ENCODE measurements at regions not wholly inside any gene's neighbourhood (a gene's known extent, or its start where the extent isn't known, plus 50 kb on each side); places are given as distances from the start of the nearest gene placed in this dataset.

GRCh38 chr9:135308821-135309762 lies 170.5 kb upstream of the PPP1R26 start:
- FAIRE-seq: no peak
- no peak for DNase-seq (ENCODE audit: insufficient read length, low spot score)
- TF ChIP-seq CTCF (IDR thresholded peaks at IDR 0.05; ENCODE audit: insufficient read depth, missing control alignments): no peak

- DNase-seq (ENCODE audit: insufficient read length, low spot score): no peak
- no peak for FAIRE-seq
- no peak for TF ChIP-seq CTCF (IDR thresholded peaks at IDR 0.05; ENCODE audit: insufficient read depth, missing control alignments)
Observed at GRCh38 chr9:135309763-135310125, 169.8 kb upstream of the PPP1R26 start.

GRCh38 chr9:135310134-135310533 lies 169.4 kb upstream of the PPP1R26 start:
- no peak for FAIRE-seq
- TF ChIP-seq CTCF (IDR thresholded peaks at IDR 0.05; ENCODE audit: insufficient read depth, missing control alignments): no peak
- no peak for DNase-seq (ENCODE audit: insufficient read length, low spot score)

GRCh38 chr9:135315572-135315971 lies 164.0 kb upstream of the PPP1R26 start:
- no peak for FAIRE-seq
- no peak for DNase-seq (ENCODE audit: insufficient read length, low spot score)
- no peak for TF ChIP-seq CTCF (IDR thresholded peaks at IDR 0.05; ENCODE audit: insufficient read depth, missing control alignments)

GRCh38 chr9:135320331-135320730 lies 159.3 kb upstream of the PPP1R26 start:
- no peak for TF ChIP-seq CTCF (IDR thresholded peaks at IDR 0.05; ENCODE audit: insufficient read depth, missing control alignments)
- DNase-seq (ENCODE audit: insufficient read length, low spot score) (no peak), FAIRE-seq (no peak)

- FAIRE-seq (no peak), DNase-seq (ENCODE audit: insufficient read length, low spot score) (no peak)
- no peak for TF ChIP-seq CTCF (IDR thresholded peaks at IDR 0.05; ENCODE audit: insufficient read depth, missing control alignments)
Observed at GRCh38 chr9:135320943-135321342, 158.6 kb upstream of the PPP1R26 start.

GRCh38 chr9:135321580-135321979 lies 158.0 kb upstream of the PPP1R26 start:
- no peak for DNase-seq (ENCODE audit: insufficient read length, low spot score)
- FAIRE-seq: no peak
- TF ChIP-seq CTCF (IDR thresholded peaks at IDR 0.05; ENCODE audit: insufficient read depth, missing control alignments): no peak

All from D721Med (cell line).